HG02642 (cell line): ENCODE measurements at regions not wholly inside any gene's neighbourhood (a gene's known extent, or its start where the extent isn't known, plus 50 kb on each side); places are given as distances from the start of the nearest gene placed in this dataset.

Experiments
- ATAC-seq: cut with Tn5 transposase; IDR thresholded peaks from one replicate; pipeline ENCODE4 v1.9.1; 2021; ENCODE audit warnings: mild to moderate bottlenecking; ENCODE audit not compliant: unreplicated experiment, poor library complexity

DNA sequence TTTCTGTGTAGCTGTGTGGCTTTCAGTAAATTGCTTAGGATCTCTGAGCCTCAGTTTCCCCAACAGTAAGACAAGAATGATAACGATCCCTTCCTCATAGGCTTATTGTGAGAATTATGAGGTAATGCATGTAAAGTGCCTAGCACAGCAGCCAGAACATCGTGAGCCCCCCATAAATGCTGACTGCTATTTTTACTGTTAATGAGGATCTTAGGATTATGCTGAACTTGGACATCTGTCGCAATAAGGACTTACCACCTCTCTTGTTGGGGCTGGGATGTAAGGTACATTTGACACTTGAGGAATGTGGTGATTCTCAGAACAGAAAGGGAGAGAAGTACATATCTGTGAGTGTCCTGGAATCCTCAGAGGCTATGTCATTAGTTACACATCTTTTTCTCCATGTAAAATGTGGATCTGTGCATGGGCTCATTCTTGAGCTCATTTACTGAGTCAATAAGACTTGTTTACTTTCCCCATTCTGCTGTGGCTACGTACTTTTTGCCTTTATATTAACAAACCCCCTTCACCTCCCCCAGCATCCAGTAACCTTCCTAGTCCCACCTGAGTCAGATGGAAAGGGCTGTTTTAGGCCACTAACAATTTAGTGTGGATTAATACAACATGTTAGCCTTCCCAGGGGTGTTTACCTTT lies 64.4 kb upstream of the PLEKHG1 start:
- no peak for ATAC-seq

DNA sequence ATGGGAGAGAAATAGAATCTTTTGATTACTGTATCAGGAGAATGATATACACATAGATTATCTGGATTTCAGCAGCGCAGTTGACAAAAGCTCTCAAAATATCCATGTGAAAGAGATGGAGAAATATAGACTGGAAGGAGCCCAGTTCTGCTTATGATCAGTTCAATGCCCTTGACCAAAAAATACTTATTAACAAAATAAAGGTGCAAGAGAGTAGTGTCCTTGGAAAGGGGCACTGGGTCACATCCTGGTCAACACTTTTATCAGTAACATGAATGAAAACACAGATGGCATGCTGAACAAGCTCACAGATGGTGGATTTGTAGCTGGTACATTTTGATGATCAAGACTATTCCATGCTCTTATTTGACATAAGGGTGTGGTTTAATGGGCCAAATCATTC lies 63.9 kb upstream of the PLEKHG1 start:
- ATAC-seq = no peak

DNA sequence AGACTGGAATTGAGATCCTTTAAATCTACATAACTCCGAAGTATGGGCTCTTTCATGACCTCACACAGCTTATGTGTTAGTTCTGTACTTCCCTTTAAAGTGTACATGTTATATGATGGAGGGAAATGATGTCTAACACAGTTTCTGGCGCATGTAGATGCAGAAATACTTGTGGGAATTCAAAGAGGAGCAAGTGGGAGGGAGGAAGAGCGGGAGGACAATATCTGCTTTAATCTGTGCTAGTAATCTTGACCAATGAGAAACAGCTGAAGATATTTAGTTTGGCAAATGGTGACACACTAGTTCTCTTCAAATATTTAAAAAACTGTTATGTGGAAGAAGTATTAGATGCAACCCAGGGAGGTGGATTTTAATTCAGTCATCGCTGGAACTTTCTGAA lies 62.9 kb upstream of the PLEKHG1 start:
- no peak for ATAC-seq

DNA sequence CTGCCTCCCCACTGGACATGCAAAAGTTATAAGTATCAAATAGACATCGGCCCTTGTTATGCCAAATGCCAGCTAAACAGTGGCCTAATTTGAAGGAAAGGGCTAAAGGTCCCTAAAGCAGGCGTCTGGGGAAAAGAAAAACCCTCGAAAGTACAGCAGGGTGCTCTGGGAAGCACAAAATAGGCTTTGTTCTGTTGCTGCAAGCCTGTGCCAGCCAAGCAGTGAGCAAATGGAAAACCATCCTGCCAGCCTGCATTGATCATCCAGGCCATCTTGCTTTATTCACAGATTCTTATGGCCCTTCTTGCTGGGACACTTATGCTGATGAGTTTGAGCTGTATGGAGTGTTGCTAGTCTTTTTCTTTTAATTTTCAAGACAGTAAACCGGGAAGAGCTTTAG lies 62.2 kb upstream of the PLEKHG1 start:
- ATAC-seq = no peak

DNA sequence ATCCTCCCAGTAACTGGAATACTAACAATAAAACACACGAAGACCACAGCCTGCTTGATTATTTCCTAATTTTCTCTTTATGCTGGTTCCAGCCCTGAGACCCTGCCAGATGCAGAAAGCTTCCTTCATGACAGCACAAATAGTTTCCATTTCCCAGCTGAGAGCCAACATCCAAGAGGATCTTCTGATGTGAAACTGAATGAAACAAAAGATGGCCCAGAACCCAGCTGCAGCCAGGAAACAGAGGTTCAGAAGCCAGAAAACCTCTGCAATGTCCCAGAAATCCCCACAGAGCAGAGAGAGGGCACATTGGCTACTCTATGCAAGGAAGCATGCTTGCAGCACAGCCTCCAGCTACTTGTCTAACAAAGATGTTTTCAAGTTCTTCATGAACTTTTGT lies 61.8 kb upstream of the PLEKHG1 start:
- ATAC-seq = no peak

DNA sequence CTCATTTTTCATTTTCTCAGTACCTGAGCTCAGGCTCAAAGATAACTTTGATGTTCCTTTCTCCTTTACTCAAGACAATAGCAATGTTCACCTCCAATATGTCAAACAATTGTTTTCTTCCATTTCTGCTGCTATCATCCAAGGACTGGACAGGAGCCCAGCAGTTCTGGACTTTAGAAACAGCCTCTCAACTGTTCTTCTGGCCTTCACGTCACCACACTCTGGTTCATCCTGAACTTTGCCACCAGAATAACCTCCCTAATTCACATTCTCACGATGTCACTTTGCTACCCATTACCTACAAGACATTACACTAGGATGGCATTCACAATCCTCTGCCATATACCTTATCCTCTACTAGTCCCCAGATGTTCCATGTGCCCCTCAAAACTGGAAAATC lies 60.6 kb upstream of the PLEKHG1 start:
- ATAC-seq = no peak

DNA sequence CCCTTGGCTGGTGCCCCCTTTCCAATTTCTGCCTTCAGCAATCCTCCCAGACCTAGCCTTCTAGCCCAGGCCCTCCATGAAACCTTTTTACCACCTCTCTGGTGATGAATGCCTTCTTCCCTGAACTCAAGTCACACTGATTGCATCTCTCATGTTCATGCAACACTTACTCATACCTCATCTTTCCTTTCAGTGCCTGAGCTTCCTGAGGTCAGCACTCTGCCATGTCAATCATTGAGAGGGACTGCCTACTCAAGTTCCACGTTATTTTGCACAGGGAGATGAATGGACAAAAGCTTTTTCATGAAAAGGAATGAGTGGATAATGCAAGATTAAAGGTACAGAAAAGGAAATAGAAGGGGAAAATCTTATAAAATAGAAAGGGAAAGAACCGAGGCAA lies 60.1 kb upstream of the PLEKHG1 start:
- ATAC-seq = no peak

DNA sequence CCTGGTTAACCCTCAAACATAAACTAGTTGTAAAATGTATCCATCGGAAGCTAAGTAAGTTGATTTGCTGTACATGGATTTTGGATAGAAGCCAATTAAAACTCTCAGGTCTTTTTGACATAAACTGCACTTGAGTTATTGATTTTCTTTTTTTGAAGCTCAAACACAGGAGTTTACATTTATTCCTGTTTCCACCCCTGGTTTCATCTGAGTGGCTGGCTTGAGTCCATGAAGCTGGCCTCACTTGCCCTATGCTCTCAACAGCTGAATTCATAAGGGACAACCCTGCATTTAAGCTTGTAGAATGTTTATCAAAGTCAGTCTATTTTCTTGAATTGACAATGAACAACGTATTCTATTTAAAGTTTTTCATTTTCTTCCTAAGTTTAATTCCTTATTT lies 58.1 kb upstream of the PLEKHG1 start:
- ATAC-seq = no peak

DNA sequence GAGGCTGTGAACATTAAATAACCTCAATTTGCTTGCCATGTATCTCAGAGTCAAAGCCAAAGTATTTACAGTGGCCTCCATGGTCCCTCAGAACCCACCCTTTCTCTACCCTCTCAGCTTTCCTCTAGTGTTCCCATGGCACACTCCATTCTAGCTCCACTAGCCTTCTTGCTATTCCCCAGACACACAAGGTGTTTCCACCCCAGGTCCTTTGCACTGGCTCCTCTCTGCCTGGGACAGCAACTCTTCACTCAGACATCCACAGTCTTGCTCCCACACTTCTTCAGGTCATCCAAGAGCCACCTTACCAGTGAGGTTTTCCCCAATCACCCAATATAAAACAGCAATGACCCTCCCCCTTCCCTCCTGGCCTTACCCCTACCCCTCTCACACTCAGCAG lies 56.5 kb upstream of the PLEKHG1 start:
- no peak for ATAC-seq

DNA sequence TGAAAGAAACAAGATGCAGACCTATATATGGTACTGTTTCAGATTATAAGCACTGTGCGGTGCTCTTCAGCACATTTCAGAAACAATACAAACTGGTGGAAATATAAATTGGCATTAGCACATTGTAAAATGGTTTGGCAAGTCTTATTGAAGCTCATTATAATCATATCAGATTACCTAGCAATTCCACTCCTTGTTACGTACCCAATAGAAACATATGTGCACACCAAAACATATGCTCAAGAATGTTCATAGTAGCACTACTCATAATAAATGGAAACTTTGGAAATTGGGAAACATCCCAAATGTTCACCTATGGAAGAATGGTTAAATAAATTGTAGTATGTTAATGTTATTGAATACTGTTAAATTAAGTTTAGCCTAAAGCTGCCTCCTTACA lies 54.9 kb upstream of the PLEKHG1 start:
- ATAC-seq = no peak

DNA sequence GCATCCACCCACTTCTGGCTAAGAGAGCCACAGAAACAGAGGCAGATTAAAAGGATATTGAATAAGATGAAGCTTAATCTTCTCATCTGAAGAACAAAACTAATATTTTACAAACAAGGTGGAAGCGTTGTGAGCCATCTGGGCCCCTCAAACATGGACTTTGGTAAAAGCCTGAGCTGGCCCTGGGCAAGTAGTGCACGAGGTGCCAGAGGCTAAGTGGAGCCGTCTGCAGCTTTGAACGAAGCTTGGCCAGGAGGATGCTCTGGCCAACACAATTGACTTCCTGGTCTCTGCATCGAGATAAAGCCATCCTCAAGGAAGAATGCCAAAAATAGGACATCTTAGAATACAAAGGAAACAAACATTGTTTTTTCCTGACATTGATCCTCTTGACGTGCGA lies 53.2 kb upstream of the PLEKHG1 start:
- no peak for ATAC-seq

DNA sequence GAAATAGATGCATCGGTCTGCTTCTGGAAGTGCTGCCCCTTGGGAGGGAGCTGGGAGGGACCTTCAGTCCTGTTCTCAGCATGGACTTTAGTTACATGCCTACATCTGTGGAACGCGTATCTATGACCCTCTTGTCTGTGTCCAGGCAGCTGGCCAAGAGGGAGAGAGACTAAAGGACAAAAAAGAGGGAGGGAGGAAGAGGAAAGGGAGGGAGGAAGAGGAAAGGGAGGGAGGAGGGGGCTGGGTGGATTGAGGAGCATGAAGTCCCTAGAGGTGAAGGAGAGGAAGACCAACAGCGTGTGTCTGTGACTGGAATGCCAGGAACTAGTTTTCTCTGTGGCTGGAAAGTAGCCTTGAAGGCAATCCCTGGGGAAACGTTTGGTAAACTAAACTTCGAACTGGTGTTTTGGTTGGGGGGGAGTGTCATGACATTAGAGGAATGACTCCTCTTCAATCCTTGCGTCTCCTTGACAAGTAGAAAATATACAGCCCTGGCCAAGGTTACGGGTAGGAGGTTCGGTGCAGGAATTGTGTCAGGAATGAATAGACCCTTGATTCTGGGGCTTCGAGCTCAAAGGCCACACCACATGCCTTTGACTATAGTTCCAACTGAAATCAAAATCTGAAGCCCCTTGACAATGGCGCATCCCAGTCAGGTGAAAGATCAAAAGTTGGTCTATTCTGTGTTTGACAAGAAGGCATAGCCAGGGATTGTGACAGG lies 52.0 kb upstream of the PLEKHG1 start:
- no peak for ATAC-seq

DNA sequence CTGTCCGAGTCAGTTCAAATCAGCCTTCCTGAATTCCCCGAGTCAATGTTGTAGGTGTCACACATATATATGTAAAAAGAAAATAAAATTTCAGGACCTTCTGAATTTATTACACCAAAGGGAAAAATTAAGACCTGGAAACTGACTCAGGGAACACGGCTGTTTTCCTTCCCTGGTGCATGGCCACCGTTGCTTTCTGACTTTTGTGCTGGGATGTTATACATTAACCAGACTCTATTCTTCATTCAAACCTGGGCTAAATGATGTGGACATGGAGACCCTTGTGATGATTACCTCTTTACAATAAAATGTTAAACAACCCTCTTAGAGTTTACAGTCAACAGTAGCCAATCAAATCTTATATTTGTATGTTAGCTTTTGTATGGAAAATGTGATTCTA lies 51.4 kb upstream of the PLEKHG1 start:
- ATAC-seq = no peak

DNA sequence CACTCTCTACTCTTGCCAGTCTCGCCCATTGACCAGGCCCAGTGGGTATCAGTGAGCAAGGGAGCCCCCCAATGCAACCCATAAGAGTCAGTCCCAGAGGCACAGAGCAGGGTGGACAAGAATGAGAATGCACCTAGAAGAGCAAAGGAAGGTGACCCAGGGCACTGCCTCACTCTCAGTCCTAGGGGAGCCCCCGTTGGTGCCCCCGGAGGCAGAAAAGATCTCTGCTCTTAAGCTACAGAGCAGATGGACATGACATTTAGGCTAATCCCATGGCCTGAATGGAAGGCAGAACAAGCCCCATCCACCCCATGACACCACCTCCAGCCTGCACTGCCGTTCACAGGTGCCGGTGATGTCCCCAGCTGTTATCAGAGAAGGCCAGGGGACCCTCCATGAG lies 50.7 kb upstream of the PLEKHG1 start:
- ATAC-seq = no peak

DNA sequence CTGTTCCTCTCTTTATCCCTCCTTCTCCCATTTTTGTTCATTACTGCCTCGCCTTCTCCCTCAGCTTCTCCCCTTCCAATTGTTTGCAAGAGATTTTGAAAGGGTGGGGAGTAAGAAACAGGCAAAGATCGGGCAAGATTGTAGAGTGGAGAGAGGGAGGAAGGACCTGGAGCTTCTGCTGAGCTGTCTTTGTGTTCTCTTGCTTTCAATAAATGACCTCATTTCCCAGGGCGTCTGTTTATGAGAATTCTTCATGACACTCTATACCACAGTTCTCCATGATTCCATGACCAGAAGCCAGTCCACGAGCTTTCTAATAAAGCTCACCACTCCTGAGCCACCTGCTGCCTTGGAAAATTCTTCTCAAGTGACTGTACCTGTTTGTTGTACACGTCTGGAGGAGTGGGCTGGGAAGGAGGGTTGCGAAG lies 50.0 kb upstream of the PLEKHG1 start:
- no peak for ATAC-seq
